Pancreas (tissue), 10 donors: ENCODE measurements at regions not wholly inside any gene's neighbourhood (a gene's known extent, or its start where the extent isn't known, plus 50 kb on each side); places are given as distances from the start of the nearest gene placed in this dataset.

Experiments
- ATAC-seq, 4 donors: fragments of 200-7000 bp; cut with Tn5 transposase; one replicate each; pipeline versions ENCODE4 v1.8.0 to v1.9.1; 2020; ENCODE audit warnings: mild to moderate bottlenecking in 4 of 4, moderate library complexity in 4 of 4
- DNase-seq, 6 donors: peaks; one replicate each; pipeline ENCODE4 v3.0.0-alpha.2; 2020
- FAIRE-seq: peaks from 2 replicates; lab custom pipeline; 2012; peaks lifted over from hg19 to GRCh38; lab: Jason Lieb, UNC
- H3K27ac ChIP-seq, 4 donors: fragments of 200-600 bp; sonication (generic); 1 replicate in 3 of 4; 2 replicates in 1 of 4; pipeline versions ENCODE4 v1.5.0 to v1.8.0; 2020
- H3K27me3 ChIP-seq, 4 donors: fragments of 200-600 bp; one replicate each; pipeline ENCODE4 v1.8.0; 2021
- H3K36me3 ChIP-seq, 3 donors: fragments of 200-600 bp; sonication (generic) in 1 of 3; one replicate each; pipeline versions ENCODE4 v1.5.0 to v1.8.0; 2020 to 2021
- H3K4me1 ChIP-seq, 3 donors: fragments of 200-600 bp; one replicate each; pipeline ENCODE4 v1.8.0; 2021
- H3K4me3 ChIP-seq, 4 donors: fragments of 200-600 bp; sonication (generic) in 2 of 4; one replicate each; pipeline versions ENCODE4 v1.5.0 to v1.8.0; 2020 to 2021
- H3K9me3 ChIP-seq, 4 donors: fragments of 200-600 bp; one replicate each; pipeline ENCODE4 v1.8.0; 2021
- CTCF ChIP-seq, 4 donors: fragments of 200-600 bp; sonication (generic) in 3 of 4; IDR thresholded peaks; one replicate each; pipeline versions ENCODE4 v1.5.0 to v1.8.0; 2021; ENCODE audit warnings: antibody characterized with exemption in 4 of 4
- WGBS, 2 donors: extraction: QIAGEN DNeasy Blood & Tissue Kit; methylation state at CpG; one replicate each; pipeline ENCODE4 v1.1.7; 2013; 5-methylcytosine and 5-hydroxymethylcytosine counted together
- intact Hi-C, 3 donors: fragments of 100-400 bp; cut with DNase I; formaldehyde crosslinking; loops; one replicate each; pipeline versions ENCODE4 v1.11.1 to v1.14.2; 2022
- donor health status: healthy with polysubstance abuse.
- donor health status: DM: no; HTN: no; CAD: no; lungs with moderate emphysema.
- donor health status: DM: no; HTN: no; CAD: no.
- donor health status: control.
- donor health status: control.
- donor health status: Bipolar disorder and iron deficiency.
- donor health status: DM: yes; HTN: yes; CAD: no.
- donor health status: DM: no; HTN: no; CAD: no.
- donor health status: DM: no; HTN: no; CAD: no.
- donor health status: DM: yes; HTN: yes; CAD: no.

- DNase-seq = no peak
- no peak for TF ChIP-seq CTCF (IDR thresholded peaks at IDR 0.05)
- Histone ChIP-seq H3K27ac (no peak overlapping the region), H3K9me3 (no peaks in the 10 kb centered on the region), H3K27me3 (peaks cover 0 to 3% (median 0%) of the 10 kb centered on the region in 4 donors), H3K4me3 (no peak overlapping the region), H3K4me1 (no peaks in the 10 kb centered on the region), H3K36me3 (no peaks in the 10 kb centered on the region)
- FAIRE-seq = no peak
- no peak for ATAC-seq
- intact Hi-C loops = no loop called here
- WGBS, 2 donors = 40 to 42% methylated on average over 1 of the region's 1 CpG
Measured at GRCh38 chr4:164373021-164373420, 380.9 kb upstream of the SMIM31 start.

- ATAC-seq = no peak
Measured at GRCh38 chr4:164377277-164377676, 376.7 kb upstream of the SMIM31 start.

DNA sequence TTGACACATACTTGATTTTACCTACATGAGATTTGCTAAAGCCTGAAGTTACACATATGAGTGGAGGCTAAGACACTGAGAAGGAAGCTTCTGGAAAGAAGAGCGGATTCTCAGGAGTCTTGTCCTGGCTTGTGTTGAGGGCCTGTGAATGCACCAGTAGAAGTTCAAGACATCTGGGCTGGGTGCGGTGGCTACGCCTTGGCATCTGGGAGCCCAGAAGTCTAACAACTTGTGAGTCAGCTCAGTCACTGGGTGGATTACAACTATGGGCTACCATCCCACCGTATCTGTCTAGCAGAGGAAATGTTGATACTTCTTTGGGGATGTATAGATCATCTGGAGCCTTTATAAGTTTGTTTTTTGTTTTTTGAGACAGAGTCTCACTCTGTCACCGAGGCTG, 375.6 kb upstream of the SMIM31 start:
- Histone ChIP-seq H3K4me1 (no peaks in the 10 kb centered on the region), H3K27ac (no peak overlapping the region), H3K4me3 (no peak overlapping the region), H3K36me3 (no peaks in the 10 kb centered on the region), H3K27me3 (no peaks in the 10 kb centered on the region), H3K9me3 (no peaks in the 10 kb centered on the region)
- intact Hi-C loops = no loop called here
- FAIRE-seq (no peak), DNase-seq (no peak), ATAC-seq (no peak)
- WGBS, 2 donors = 52 to 65% methylated on average over 5 of the region's 5 CpGs
- no peak for TF ChIP-seq CTCF (IDR thresholded peaks at IDR 0.05)

More at GRCh38 chr4:164377277-164377676, 376.7 kb upstream of the SMIM31 start:
- H3K4me3 ChIP-seq = no peak overlapping the region
- no peaks in the 10 kb centered on the region for H3K9me3 ChIP-seq
- no peak for DNase-seq
- TF ChIP-seq CTCF (IDR thresholded peaks at IDR 0.05) = no peak
- 60 to 71% methylated on average over 4 of the region's 4 CpGs for WGBS, 2 donors
- intact Hi-C loops = no loop called here
- no peaks in the 10 kb centered on the region for H3K36me3 ChIP-seq
- FAIRE-seq = no peak
- no peaks in the 10 kb centered on the region for H3K4me1 ChIP-seq
- H3K27me3 ChIP-seq = peaks cover 0 to 3% (median 0%) of the 10 kb centered on the region in 4 donors
- no peak overlapping the region for H3K27ac ChIP-seq

DNA sequence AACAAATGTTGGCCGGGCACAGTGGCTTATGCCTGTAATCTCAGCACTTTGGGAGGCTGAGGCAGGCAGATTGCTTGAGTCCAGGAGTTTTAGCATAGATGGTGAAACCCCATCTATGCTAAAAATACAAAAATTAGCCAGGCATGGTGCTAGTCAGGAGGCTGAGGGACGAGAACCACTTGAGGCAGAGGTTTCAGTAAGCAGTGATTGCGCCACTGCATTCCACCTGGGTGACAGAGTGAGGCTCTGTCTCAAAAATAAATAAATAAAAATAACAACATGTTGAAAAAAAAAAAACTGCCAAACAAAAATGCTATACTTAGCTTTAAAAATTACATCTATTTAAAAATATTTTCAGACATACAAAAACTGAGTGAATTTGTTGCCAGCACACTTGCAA, 374.2 kb upstream of the SMIM31 start:
- ATAC-seq (no peak), FAIRE-seq (no peak), DNase-seq (no peak)
- intact Hi-C loops = no loop called here
- Histone ChIP-seq H3K36me3 (no peaks in the 10 kb centered on the region), H3K4me1 (no peaks in the 10 kb centered on the region), H3K27ac (no peak overlapping the region), H3K4me3 (no peak overlapping the region), H3K9me3 (no peaks in the 10 kb centered on the region), H3K27me3 (no peaks in the 10 kb centered on the region)
- WGBS, 2 donors = 53 to 63% methylated on average over 3 of the region's 3 CpGs
- no peak for TF ChIP-seq CTCF (IDR thresholded peaks at IDR 0.05)

GRCh38 chr4:164381859-164382258, 372.1 kb upstream of the SMIM31 start:
- ATAC-seq (no peak), FAIRE-seq (no peak), DNase-seq (no peak)
- H3K27ac ChIP-seq = no peak overlapping the region
- H3K36me3 ChIP-seq = no peaks in the 10 kb centered on the region
- no peaks in the 10 kb centered on the region for H3K9me3 ChIP-seq
- no peaks in the 10 kb centered on the region for H3K4me1 ChIP-seq
- 48 to 58% methylated on average over 3 of the region's 3 CpGs for WGBS, 2 donors
- no peak overlapping the region for H3K4me3 ChIP-seq
- no peak for TF ChIP-seq CTCF (IDR thresholded peaks at IDR 0.05)
- H3K27me3 ChIP-seq = no peaks in the 10 kb centered on the region
- intact Hi-C loops = no loop called here
